GM12878 (cell line): ENCODE measurements at regions not wholly inside any gene's neighbourhood (a gene's known extent, or its start where the extent isn't known, plus 50 kb on each side); places are given as distances from the start of the nearest gene placed in this dataset.

Experiments
- EGR1 ChIP-seq, 2 experiments: IDR thresholded peaks; 1 replicate in 1 of 2; 2 replicates in 1 of 2; pipeline ENCODE4 v1.6.1; 2011 to 2012; ENCODE audit warnings: low read depth in 2 of 2, low read length in 2 of 2, borderline replicate concordance in 1 of 2, mild to moderate bottlenecking in 1 of 2, moderate library complexity in 1 of 2
- FOXM1 ChIP-seq: IDR thresholded peaks from 2 replicates; pipeline ENCODE4 v1.6.1; 2012; ENCODE audit warnings: low read depth, mild to moderate bottlenecking, inconsistent platforms, low read length, moderate library complexity
- TF ChIP-seq, protein P1 (sequence below): fragments of 450-650 bp; IDR thresholded peaks from 2 replicates; pipeline ENCODE4 v1.6.1; 2017; ENCODE audit warnings: mild to moderate bottlenecking, moderate library complexity

DNA sequence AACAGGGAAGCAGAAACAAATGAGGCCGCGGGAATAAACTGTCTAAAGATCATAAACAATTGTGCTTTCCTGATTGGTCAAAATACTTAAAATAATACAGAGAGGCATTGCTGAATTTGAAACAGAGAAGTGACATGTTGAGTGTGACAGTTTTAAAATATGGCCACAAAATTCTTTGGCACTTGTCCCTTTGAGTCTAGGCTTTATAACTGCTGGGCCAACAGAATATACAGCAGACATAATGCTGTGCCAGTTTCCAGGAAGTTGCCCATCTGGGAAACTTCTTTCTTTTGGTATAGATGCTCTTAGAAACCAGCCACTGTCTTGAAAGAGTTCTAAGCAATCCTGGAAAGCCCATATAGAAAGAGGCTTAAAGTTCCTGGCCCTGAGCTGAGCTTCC, 668.4 kb downstream of the CENPC start:
- TF ChIP-seq, protein P1, sequence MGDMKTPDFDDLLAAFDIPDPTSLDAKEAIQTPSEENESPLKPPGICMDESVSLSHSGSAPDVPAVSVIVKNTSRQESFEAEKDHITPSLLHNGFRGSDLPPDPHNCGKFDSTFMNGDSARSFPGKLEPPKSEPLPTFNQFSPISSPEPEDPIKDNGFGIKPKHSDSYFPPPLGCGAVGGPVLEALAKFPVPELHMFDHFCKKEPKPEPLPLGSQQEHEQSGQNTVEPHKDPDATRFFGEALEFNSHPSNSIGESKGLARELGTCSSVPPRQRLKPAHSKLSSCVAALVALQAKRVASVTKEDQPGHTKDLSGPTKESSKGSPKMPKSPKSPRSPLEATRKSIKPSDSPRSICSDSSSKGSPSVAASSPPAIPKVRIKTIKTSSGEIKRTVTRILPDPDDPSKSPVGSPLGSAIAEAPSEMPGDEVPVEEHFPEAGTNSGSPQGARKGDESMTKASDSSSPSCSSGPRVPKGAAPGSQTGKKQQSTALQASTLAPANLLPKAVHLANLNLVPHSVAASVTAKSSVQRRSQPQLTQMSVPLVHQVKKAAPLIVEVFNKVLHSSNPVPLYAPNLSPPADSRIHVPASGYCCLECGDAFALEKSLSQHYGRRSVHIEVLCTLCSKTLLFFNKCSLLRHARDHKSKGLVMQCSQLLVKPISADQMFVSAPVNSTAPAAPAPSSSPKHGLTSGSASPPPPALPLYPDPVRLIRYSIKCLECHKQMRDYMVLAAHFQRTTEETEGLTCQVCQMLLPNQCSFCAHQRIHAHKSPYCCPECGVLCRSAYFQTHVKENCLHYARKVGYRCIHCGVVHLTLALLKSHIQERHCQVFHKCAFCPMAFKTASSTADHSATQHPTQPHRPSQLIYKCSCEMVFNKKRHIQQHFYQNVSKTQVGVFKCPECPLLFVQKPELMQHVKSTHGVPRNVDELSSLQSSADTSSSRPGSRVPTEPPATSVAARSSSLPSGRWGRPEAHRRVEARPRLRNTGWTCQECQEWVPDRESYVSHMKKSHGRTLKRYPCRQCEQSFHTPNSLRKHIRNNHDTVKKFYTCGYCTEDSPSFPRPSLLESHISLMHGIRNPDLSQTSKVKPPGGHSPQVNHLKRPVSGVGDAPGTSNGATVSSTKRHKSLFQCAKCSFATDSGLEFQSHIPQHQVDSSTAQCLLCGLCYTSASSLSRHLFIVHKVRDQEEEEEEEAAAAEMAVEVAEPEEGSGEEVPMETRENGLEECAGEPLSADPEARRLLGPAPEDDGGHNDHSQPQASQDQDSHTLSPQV, result no peak
- TF ChIP-seq EGR1 (IDR thresholded peaks at IDR 0.05; ENCODE audit: borderline replicate concordance in 1 of 2, low read depth in 2 of 2, low read length in 2 of 2) (no peak), FOXM1 (no peak)
